ENCODE measurements at regions not wholly inside any gene's neighbourhood (a gene's known extent, or its start where the extent isn't known, plus 50 kb on each side); places are given as distances from the start of the nearest gene placed in this dataset.

DNA sequence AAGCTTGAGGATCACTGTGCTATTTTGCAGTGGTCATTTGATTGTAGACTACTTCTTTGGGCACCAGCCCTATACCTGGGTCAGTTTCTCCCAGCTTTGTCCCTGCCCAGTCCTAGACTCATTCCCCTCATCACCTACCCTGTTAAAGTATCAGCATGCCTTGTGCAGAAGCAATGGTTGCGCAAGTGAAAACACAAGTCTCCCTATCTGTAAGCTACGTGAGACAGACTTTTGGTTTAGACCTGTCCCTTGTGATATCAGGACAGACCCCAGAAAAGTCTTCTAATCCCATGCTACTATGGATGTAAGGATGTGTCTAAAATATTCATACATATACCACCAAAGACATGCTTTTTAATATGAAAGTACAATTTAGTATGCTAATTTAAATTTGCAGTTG lies 88.8 kb upstream of the ATP2B1 start:
- TF ChIP-seq, protein P1, sequence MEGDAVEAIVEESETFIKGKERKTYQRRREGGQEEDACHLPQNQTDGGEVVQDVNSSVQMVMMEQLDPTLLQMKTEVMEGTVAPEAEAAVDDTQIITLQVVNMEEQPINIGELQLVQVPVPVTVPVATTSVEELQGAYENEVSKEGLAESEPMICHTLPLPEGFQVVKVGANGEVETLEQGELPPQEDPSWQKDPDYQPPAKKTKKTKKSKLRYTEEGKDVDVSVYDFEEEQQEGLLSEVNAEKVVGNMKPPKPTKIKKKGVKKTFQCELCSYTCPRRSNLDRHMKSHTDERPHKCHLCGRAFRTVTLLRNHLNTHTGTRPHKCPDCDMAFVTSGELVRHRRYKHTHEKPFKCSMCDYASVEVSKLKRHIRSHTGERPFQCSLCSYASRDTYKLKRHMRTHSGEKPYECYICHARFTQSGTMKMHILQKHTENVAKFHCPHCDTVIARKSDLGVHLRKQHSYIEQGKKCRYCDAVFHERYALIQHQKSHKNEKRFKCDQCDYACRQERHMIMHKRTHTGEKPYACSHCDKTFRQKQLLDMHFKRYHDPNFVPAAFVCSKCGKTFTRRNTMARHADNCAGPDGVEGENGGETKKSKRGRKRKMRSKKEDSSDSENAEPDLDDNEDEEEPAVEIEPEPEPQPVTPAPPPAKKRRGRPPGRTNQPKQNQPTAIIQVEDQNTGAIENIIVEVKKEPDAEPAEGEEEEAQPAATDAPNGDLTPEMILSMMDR (conservative IDR thresholded peaks at IDR 0.05): no peak
- Histone ChIP-seq H3K9me3 (ENCODE audit: control insufficient read depth, low read depth, low read length) (no peaks in the 10 kb centered on the region), H3K18ac (ENCODE audit: insufficient read length, low read depth, low read length) (no peak overlapping the region), H3K9ac (ENCODE audit: extremely low read depth, insufficient read length, low read length) (no peak overlapping the region), H3K23ac (ENCODE audit: insufficient read length, low read depth, low read length) (no peak overlapping the region), H2BK15ac (ENCODE audit: low read depth, low read length) (no peak overlapping the region), H3K4me1 (ENCODE audit: insufficient read depth, low read length) (no peaks in the 10 kb centered on the region), H4K91ac (ENCODE audit: insufficient read length, low read depth, low read length) (no peak overlapping the region), H3T11ph (ENCODE audit: low read length) (no peak overlapping the region), H2BK20ac (ENCODE audit: low read depth, low read length, poor library complexity, severe bottlenecking) (no peak overlapping the region), H3K23me2 (ENCODE audit: insufficient read length, low read depth, low read length, poor library complexity, severe bottlenecking) (no peaks in the 10 kb centered on the region), H3K79me2 (ENCODE audit: insufficient read depth, low read length) (no peaks in the 10 kb centered on the region), H3K4ac (ENCODE audit: low read depth, low read length) (no peak overlapping the region), H3K56ac (ENCODE audit: insufficient read length, low read depth, low read length) (no peak overlapping the region), H4K20me1 (ENCODE audit: control insufficient read depth, insufficient read depth, insufficient read length) (no peaks in the 10 kb centered on the region), H2AK5ac (ENCODE audit: insufficient read length, low read length) (no peak overlapping the region), H2BK5ac (ENCODE audit: insufficient read length, low read length) (no peak overlapping the region), H2BK120ac (ENCODE audit: low read depth, low read length, poor library complexity, severe bottlenecking) (no peak overlapping the region), H3K79me1 (ENCODE audit: insufficient read depth, low read depth, low read length, poor library complexity, severe bottlenecking) (no peaks in the 10 kb centered on the region), H4K5ac (ENCODE audit: insufficient read length, low read depth, low read length) (no peak overlapping the region), H3K27ac (ENCODE audit: insufficient read length, low read depth, low read length) (no peak overlapping the region), H2BK12ac (ENCODE audit: insufficient read length, low read depth, low read length) (no peak overlapping the region), H2AFZ (ENCODE audit: low read length) (no peak overlapping the region), H3K27me3 (ENCODE audit: insufficient read depth, low read length) (no peaks in the 10 kb centered on the region), H3K14ac (ENCODE audit: insufficient read depth, low read length) (no peak overlapping the region), H3K4me2 (ENCODE audit: insufficient read depth, insufficient read length, low read length) (no peak overlapping the region), H4K8ac (replicated peaks; ENCODE audit: insufficient read length, low read depth, low read length) (no peak overlapping the region)
- H3K27ac Mint-ChIP-seq: no peak overlapping the region
- no peaks in the 10 kb centered on the region for H3K4me1 Mint-ChIP-seq
- no peak overlapping the region for H3K4me3 Mint-ChIP-seq
- no peak for DNase-seq
- H3K27me3 Mint-ChIP-seq (ENCODE audit: low read depth): no peaks in the 10 kb centered on the region
- H3K36me3 Mint-ChIP-seq (ENCODE audit: insufficient read depth in 1 of 3, low read depth in 3 of 3): no peaks in the 10 kb centered on the region
- WGBS (ENCODE audit: extremely low coverage, insufficient read length, low lambda C conversion rate): no CpG with 5 or more reads among the region's 2 CpGs
- H3K9me3 Mint-ChIP-seq: no peaks in the 10 kb centered on the region

All from H9 (cell line).